NCI-H146 (cell line): ENCODE measurements at regions not wholly inside any gene's neighbourhood (a gene's known extent, or its start where the extent isn't known, plus 50 kb on each side); places are given as distances from the start of the nearest gene placed in this dataset.

Experiments
- DNase-seq: peaks from one replicate; lab custom pipeline; 2025; lab: John Stamatoyannopoulos, UW

- DNase-seq: peak; percentile 98
Measured at GRCh38 chr5:26674846-26675245, 363.5 kb downstream of the CDH9 start.

DNA sequence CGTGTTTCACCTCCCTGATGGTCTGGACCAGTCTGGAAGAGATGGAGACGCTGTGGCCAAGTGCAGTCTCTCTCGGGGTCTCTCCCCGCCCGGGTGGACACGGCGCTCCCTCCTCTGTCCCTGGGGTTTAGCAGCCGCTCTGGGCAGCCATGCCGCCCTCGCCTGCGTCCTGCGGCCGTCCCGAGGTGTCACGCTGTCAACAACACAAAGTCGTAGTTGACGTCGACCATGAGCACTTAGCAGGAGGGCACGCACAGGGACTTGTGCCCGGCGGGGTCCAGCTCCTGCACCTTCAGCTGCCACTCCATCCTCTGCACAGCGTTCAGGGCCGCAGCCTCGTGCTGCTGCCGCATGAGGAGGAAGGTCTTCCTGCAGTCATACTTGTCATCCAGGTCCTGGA lies 368.9 kb downstream of the CDH9 start:
- DNase-seq: no peak

GRCh38 chr5:26669031-26669430 lies 369.4 kb downstream of the CDH9 start:
- DNase-seq: no peak

DNA sequence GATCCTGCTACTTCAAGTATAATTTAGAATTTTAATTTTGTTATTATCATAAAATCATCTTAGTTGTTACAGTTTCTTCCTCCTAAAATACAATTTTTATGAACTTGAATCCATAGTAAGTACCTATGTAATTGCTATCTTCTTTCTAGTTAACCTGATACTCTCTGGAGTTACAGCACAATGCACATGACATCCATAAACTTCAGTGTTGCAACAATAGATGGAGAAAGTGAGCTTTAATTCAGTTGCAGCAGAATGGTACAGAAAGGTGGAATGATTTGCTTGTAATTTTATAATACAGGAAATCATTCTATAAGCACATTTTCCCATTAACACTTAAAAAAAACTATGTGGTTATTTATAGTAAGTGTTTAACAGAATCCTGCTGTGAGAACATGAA lies 372.0 kb downstream of the CDH9 start:
- peak; percentile 75 for DNase-seq

- DNase-seq: no peak
Measured at GRCh38 chr5:26663500-26663899, 374.9 kb downstream of the CDH9 start.

DNA sequence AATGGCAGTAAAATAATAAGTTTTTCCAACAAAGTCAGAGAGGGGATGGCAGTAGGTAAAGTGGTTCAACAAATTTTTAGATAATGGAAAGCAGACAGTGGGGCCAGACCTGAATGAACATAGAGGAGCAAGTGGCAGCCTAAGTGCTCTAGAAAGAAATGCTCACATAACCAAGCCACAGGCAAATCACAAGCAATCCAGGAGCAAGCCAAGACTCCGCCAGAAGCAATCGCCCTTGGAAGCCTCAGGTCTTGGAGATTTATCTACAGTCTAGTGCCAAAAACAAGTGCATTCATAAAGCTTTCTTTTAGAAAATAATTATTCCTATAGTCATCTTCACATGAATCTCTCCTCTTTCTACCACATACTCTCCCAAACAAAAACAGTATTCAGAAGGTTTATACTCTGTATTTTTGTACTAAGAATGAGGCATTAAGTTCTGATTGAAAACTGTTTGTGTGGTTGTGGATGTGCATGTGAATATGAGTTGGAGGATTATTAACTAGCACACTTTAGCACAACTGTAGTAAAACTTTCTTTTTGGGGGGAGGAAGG lies 375.5 kb downstream of the CDH9 start:
- DNase-seq: no peak

DNA sequence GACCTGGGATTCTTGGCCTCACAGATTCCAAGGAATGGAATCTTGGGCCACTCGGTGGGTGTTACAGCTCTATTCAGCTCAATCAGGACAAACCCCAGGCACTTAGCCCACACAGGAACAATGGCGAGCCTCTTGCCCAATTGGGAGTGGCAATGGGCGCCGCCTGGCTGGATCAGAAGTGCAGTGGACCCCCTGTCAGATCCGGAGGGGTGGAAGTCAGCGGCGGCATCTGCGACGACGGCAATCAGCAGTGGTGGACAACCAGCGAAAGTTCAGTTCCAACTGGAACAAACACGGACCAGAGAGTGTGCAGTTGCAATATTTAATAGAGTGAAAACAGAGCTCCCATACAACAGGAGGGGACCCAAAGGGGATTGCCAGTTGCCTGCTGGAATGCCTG lies 378.3 kb downstream of the CDH9 start:
- no peak for DNase-seq

- no peak for DNase-seq
Measured at GRCh38 chr5:26649000-26649399, 389.4 kb downstream of the CDH9 start.

- no peak for DNase-seq
Measured at GRCh38 chr5:26647781-26648180, 390.6 kb downstream of the CDH9 start.

DNA sequence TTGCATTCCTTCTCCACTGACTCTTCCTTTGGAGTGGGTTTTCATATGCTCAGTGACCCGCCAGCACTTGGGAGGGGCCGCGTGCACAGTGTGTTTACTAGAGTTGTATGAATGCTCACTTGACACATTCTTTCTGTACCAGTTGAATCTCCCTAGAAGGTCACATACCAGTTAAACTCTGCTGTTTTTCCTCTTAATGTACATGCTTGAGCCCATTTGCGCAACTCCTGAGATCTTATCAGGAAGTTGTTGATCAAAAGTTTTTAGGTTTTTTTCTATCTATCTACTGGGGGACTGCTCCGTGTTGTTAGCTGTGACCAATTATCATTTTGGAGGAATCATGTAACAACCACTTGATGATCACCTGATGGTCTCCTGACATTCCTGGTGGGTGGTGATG lies 392.7 kb downstream of the CDH9 start:
- DNase-seq: no peak

DNA sequence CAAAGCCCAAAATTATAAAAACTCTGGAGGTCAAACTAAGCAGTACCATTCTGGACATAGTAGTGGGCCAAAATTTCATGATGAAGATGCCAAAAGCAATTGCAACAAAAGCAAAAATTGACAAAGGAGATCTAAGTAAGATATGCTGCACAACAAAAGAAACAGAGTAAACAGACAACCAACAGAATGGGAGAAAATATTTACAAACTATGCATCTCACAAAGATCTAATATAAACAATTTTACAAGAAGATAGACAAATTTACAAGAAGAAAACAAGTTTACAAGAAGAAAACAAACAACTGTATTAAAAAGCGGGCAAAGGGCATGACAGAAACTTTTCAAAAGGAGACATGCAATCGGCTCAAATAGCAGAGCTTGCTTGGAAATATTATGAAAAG lies 396.9 kb downstream of the CDH9 start:
- DNase-seq: no peak

GRCh38 chr5:26625099-26625498 lies 413.3 kb downstream of the CDH9 start:
- DNase-seq: peak; percentile 52

- DNase-seq: peak; percentile 96
Measured at GRCh38 chr5:26622947-26623346, 415.4 kb downstream of the CDH9 start.

DNA sequence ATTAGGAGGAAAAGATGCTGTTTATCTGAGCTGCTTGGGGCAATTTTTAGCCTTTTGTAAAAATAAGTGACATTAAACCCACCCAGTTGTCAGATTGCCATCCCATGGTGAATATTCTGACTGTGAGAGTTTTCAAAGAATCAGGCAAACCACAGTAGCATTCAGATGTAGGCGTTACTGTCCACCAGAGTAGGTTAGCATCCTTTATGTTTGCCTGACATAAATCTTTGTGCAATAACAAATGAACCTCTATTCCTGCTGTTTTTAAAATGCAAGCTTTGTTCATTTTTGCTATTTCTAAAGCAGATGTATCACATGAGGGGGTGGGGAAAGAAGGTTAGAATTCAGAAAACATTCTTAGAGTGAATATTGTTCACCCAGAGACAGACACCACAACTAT lies 427.8 kb downstream of the CDH9 start:
- DNase-seq: no peak

DNA sequence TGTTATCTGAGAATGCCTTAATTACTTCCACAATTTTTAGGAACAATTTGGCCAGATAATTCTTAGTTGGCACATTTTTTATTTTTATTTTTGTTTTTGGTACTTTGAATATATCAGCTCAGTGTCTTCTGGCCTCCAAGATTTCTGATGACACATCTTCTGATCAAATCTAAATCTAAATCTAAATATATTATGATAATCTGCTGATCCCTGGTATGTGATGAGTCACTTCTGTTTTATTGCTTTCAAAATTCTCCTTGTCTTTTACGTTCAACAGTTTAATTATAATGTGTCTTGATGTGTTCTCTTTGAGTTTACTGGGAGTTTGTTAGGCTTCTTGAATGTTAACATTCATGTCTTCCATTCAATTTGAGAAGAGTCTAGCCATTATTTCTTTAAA lies 436.8 kb downstream of the CDH9 start:
- no peak for DNase-seq

GRCh38 chr5:26582350-26583045 lies 455.9 kb downstream of the CDH9 start:
- DNase-seq: no peak

GRCh38 chr5:26579712-26580111 lies 458.7 kb downstream of the CDH9 start:
- DNase-seq: no peak

DNA sequence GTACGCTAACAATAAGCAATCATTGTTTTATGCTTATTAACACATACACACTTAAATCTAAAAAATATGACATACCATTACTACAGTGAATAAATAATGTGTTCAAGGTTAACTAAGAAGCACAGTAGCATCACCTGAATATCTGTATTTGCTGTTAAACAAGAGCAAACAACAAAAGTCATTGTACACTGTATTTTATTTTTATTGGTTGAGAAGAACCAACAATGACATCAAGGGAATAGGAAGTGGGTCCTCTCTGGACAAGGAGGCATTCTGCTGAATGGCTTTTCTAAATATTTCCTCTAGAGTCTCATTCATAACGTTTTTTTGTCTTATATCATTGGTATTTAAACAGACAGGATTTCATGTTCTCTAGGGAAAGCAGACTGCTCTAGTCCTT lies 460.4 kb downstream of the CDH9 start:
- DNase-seq: no peak

DNA sequence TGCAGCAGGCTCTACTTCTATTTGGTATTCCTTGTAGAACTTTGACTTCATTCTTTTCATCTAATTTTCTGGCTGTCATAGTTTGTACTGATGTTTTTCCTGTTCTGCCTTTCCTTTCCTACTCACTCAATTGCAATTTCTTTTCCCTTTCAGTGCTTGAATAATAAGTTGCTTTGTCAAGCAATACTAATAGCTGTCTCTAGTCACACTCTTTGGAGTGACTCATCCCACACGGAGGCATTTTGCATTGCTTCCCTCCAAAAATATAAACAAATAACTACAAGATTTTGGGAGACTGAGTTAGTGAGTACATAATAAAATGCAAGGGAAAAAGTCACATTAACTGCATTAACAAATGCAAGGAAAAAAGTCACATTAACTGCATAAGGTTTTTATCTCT lies 465.9 kb downstream of the CDH9 start:
- no peak for DNase-seq

DNA sequence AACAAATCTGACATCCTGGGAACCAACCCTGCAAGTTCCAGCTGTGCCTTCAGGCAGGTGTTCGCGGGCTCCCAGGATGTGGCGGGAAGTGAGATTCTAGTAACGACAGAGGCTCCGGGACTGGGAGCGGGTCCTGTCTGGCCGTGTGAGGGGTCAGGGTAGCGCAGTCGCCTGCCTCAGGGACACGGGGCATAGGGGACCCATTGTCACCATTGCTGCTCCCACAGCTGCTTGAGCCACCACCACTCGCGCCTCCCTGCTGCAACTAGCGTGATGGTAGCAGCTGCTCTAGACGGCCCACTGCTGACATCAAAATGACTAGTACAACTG lies 468.5 kb downstream of the CDH9 start:
- no peak for DNase-seq

DNA sequence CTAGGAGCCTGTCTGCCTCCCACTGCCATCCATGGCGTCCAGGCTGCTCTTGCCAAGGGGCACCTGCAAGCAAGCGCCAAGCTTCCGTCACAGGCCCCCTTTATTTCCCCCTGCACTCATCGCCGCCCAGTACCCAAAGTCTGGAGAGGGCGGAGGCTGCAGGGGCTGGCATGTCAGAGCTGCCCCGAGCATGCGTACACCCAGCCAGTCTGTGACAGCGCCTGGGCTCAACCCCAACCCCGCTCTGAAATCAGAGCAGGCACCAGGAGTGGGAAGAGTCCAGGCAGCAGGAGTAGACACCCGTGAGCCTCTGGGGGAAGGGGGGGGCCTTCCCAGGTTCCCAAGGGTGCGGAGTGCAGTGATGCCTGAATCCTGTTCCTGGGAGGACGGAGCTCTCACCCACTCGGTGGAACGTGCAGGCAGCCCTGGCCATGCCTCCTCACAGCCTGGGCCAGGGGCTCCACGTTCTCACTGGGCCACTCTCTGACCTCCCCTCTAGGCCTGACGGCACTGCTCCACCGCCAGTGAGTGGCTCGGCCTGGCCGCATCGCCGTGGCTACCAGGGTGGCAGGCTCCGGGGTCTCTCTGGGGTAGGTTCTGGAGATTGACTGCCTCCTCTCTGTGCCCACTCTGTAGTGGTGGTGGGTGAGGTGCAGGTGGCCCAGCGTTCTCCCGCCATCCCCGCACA lies 469.0 kb downstream of the CDH9 start:
- DNase-seq: no peak

- no peak for DNase-seq
Measured at GRCh38 chr5:26568316-26568715, 470.1 kb downstream of the CDH9 start.

DNA sequence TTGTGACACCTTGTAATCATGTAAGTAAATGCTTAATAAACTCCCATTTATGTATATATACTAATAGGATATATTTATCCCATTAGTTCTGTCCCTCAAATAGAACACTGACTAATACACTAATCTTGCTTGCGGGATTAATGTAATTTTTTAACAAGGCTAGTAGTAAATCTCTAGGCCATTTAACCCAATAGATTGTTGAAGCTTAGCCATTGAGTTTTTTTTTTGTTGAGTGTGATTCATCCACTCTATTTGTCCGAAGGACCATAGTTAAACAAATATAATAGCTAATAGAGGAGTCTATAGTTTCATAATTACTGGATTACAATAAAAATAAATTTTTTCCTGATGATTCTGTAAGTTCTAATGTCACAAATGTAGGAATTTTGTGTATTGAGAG lies 474.4 kb downstream of the CDH9 start:
- DNase-seq: no peak

DNA sequence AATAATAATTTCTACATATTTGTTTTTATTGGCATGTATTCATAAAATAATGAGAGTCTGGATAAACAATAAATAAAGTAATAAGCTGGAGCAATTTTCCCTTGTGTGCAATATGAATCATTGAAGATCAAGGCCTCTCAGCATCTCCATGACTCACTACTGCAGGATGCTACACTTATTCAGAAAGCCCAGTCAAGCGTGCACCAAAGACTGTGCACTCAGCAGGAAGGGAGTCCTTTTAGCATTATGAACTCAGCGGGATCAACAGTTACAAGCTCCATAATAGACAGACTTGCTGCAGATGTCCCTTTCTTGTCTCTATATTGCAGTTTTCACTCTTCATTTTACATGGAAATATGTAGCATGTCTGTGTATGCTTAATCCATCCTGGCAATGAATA lies 485.3 kb downstream of the CDH9 start:
- peak; percentile 99 for DNase-seq
